Right atrium auricular region (tissue), 2 donors: ENCODE measurements at regions not wholly inside any gene's neighbourhood (a gene's known extent, or its start where the extent isn't known, plus 50 kb on each side); places are given as distances from the start of the nearest gene placed in this dataset.
"Not testable (repeated sequence)": the region's sequence is repeated elsewhere in the genome, so short reads cannot be mapped to it uniquely, and the experiment has no call there.

Experiments used
- DNase-seq: peaks from one replicate; pipeline ENCODE4 v3.0.0-alpha.2; 2019; ENCODE audit warnings: low spot score
- H3K27ac ChIP-seq, 2 donors: fragments of 200-600 bp; sonication (generic); 1 replicate in 1 of 2; 2 replicates in 1 of 2; pipeline ENCODE4 v1.5.1; 2016 to 2019
- H3K27me3 ChIP-seq, 2 donors: fragments of 200-600 bp; sonication (generic); one replicate each; pipeline versions ENCODE4 v1.5.1 to v1.6.0; 2017 to 2019
- H3K36me3 ChIP-seq: fragments of 200-600 bp; sonication (generic); one replicate; pipeline ENCODE4 v1.5.1; 2016
- H3K4me1 ChIP-seq, 2 donors: fragments of 200-600 bp; sonication (generic); one replicate each; pipeline versions ENCODE4 v1.5.1 to v1.6.0; 2017 to 2019
- H3K4me3 ChIP-seq, 2 donors: fragments of 200-600 bp; sonication (generic); 1 replicate in 1 of 2; 2 replicates in 1 of 2; pipeline ENCODE4 v1.5.1; 2017 to 2019; ENCODE audit warnings: mild to moderate bottlenecking in 1 of 2, moderate library complexity in 1 of 2
- H3K9me3 ChIP-seq, 2 donors: fragments of 200-600 bp; sonication (generic); one replicate each; pipeline ENCODE4 v1.5.1; 2019
- CTCF ChIP-seq, 2 donors: fragments of 200-600 bp; sonication (generic); IDR thresholded peaks; one replicate each; pipeline ENCODE4 v1.5.1; 2019; ENCODE audit warnings: antibody characterized with exemption in 2 of 2

DNA sequence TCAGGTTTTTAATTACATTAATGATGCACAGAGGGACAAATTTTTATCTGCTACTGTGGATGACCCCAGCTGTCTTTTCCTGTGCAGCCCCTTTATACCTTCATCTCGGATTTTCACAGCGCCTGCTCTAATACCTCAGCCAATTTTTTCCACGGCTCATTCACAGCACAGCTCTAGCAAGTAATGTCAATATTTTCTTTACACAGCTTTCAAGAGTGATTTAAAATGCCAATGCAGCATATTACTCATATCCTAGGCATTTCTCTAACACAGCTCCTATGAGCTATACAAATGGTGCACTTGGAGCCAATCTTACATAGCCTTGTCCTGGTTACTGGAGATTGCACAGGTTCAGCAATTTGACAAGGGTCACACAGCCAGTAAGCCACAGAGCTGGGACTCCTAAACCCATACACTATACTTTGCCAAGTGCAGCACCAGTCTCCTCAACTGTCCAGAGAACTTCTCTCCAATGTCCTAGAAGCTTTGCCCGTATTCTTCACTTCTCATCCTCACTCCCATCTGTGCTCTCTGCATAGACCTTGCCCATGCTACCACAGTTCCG lies 661.8 kb downstream of the DTWD2 start:
- Histone ChIP-seq H3K4me3 (no peak overlapping the region), H3K27ac (no peak overlapping the region), H3K27me3 (no peaks in the 10 kb centered on the region), H3K9me3 (no peaks in the 10 kb centered on the region), H3K4me1 (no peaks in the 10 kb centered on the region), H3K36me3 (no peaks in the 10 kb centered on the region)
- no peak for TF ChIP-seq CTCF (IDR thresholded peaks at IDR 0.05)
- DNase-seq = no peak

DNA sequence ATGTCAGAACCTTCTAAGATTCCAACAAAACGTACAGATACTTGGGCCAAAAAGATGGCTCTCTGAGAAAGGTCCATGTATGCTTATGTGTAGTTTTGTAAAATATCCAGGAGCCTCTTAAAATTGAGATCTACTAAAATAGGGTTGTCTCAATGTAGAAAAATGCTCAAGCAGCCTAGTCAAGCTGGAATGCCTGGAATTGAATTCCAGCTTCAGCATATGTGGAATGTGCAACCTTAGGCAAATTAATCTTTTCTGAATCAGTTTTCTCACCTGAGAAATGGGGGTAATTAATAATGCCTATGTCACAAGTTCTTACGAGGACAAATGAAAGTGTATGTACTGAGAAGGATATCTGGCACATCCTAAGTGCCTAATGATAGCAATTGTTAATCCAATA lies 662.4 kb downstream of the DTWD2 start:
- Histone ChIP-seq H3K9me3 (no peaks in the 10 kb centered on the region), H3K36me3 (no peaks in the 10 kb centered on the region), H3K27me3 (no peaks in the 10 kb centered on the region), H3K27ac (no peak overlapping the region), H3K4me1 (no peaks in the 10 kb centered on the region), H3K4me3 (no peak overlapping the region)
- TF ChIP-seq CTCF (IDR thresholded peaks at IDR 0.05) = no peak
- DNase-seq = no peak

GRCh38 chr5:118323723-118324122 lies 664.6 kb downstream of the DTWD2 start:
- not testable (repeated sequence) for DNase-seq, H3K4me1 ChIP-seq, H3K27ac ChIP-seq, H3K9me3 ChIP-seq, H3K27me3 ChIP-seq, H3K4me3 ChIP-seq, H3K36me3 ChIP-seq

- TF ChIP-seq CTCF (IDR thresholded peaks at IDR 0.05) = no peak
Observed at GRCh38 chr5:118321081-118321480, 667.3 kb downstream of the DTWD2 start.

DNA sequence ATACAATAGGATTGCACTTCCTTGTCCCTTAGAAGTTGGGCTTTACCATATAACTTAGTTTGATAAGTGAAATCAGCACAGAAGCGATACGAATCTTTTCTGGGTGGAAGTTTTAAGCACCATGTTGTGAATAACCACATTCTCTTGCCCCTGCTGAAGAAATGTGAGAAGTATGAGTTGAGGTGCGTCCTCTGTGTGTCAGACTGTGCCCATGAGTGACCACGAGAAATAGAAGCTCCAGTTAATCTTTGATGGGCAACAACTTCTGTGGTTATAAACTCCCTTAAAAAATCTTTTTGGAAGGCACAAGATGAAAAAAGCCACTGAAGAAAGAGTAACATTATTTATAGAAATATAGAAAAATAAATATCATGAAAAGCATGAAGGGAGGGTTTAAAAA lies 668.2 kb downstream of the DTWD2 start:
- DNase-seq = no peak
- no peaks in the 10 kb centered on the region for H3K36me3 ChIP-seq
- no peaks in the 10 kb centered on the region for H3K27me3 ChIP-seq
- no peak overlapping the region for H3K27ac ChIP-seq
- no peak for TF ChIP-seq CTCF (IDR thresholded peaks at IDR 0.05)
- no peaks in the 10 kb centered on the region for H3K4me1 ChIP-seq
- H3K4me3 ChIP-seq = no peak overlapping the region
- no peaks in the 10 kb centered on the region for H3K9me3 ChIP-seq

More at GRCh38 chr5:118321081-118321480, 667.3 kb downstream of the DTWD2 start:
- no peak for DNase-seq
- Histone ChIP-seq H3K9me3 (no peaks in the 10 kb centered on the region), H3K27ac (no peak overlapping the region), H3K27me3 (no peaks in the 10 kb centered on the region), H3K4me3 (no peak overlapping the region), H3K4me1 (no peaks in the 10 kb centered on the region), H3K36me3 (no peaks in the 10 kb centered on the region)

DNA sequence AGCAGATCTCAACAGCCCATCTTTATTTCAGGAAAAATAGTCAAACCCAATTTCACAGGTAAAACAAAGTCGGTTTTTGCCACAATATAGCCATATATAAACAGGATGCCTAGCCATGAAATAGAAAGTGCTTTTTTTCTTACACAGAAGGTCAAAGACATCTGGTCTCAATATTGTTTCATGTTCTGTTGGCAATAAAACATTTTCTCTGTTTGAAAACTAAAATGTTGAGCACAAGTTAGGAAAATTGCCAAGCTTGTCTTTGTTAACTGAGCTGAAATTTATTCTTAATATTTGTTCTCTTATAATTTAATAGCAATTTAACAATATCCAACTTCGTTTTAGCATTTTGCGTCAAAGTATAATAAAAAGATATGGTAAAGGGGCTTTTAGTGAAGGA lies 673.4 kb downstream of the DTWD2 start:
- Histone ChIP-seq H3K9me3 (no peaks in the 10 kb centered on the region), H3K27me3 (no peaks in the 10 kb centered on the region), H3K27ac (no peak overlapping the region), H3K36me3 (no peaks in the 10 kb centered on the region), H3K4me3 (no peak overlapping the region), H3K4me1 (no peaks in the 10 kb centered on the region)
- no peak for DNase-seq
- TF ChIP-seq CTCF (IDR thresholded peaks at IDR 0.05) = no peak
